ENCODE measurements at regions not wholly inside any gene's neighbourhood (a gene's known extent, or its start where the extent isn't known, plus 50 kb on each side); places are given as distances from the start of the nearest gene placed in this dataset.

GRCh38 chr11:45436966-45437365 lies 150.8 kb upstream of the SYT13 start:
- no peak for DNase-seq (ENCODE audit: low spot score)

- DNase-seq (ENCODE audit: low spot score) = no peak
Observed at GRCh38 chr11:45436118-45436517, 150.0 kb upstream of the SYT13 start.

- DNase-seq (ENCODE audit: low spot score) = no peak
Observed at GRCh38 chr11:45435706-45436105, 149.6 kb upstream of the SYT13 start.

GRCh38 chr11:45432910-45433309 lies 146.8 kb upstream of the SYT13 start:
- DNase-seq (ENCODE audit: low spot score) = no peak

- DNase-seq (ENCODE audit: low spot score) = no peak
Observed at GRCh38 chr11:45432100-45432499, 146.0 kb upstream of the SYT13 start.

- DNase-seq (ENCODE audit: low spot score) = no peak
Observed at GRCh38 chr11:45431046-45432018, 145.2 kb upstream of the SYT13 start.

GRCh38 chr11:45430361-45430760 lies 144.2 kb upstream of the SYT13 start:
- no peak for DNase-seq (ENCODE audit: low spot score)

GRCh38 chr11:45429719-45430118 lies 143.6 kb upstream of the SYT13 start:
- DNase-seq (ENCODE audit: low spot score) = no peak

- DNase-seq (ENCODE audit: low spot score) = no peak
Observed at GRCh38 chr11:45428541-45429230, 142.5 kb upstream of the SYT13 start.

GRCh38 chr11:45428116-45428515 lies 142.0 kb upstream of the SYT13 start:
- no peak for DNase-seq (ENCODE audit: low spot score)

- DNase-seq (ENCODE audit: low spot score) = no peak
Observed at GRCh38 chr11:45424411-45425180, 138.5 kb upstream of the SYT13 start.

- no peak for DNase-seq (ENCODE audit: low spot score)
Observed at GRCh38 chr11:45423475-45424120, 137.5 kb upstream of the SYT13 start.

GRCh38 chr11:45423036-45423435 lies 136.9 kb upstream of the SYT13 start:
- DNase-seq (ENCODE audit: low spot score) = no peak

GRCh38 chr11:45414088-45414487 lies 127.9 kb upstream of the SYT13 start:
- DNase-seq (ENCODE audit: low spot score) = no peak

- DNase-seq (ENCODE audit: low spot score) = peak; percentile 20
Observed at GRCh38 chr11:45413156-45413858, 127.2 kb upstream of the SYT13 start.

- DNase-seq (ENCODE audit: low spot score) = no peak
Observed at GRCh38 chr11:45412521-45412920, 126.4 kb upstream of the SYT13 start.

GRCh38 chr11:45412051-45412471 lies 125.9 kb upstream of the SYT13 start:
- DNase-seq (ENCODE audit: low spot score) = no peak

GRCh38 chr11:45411228-45411946 lies 125.2 kb upstream of the SYT13 start:
- no peak for DNase-seq (ENCODE audit: low spot score)

- DNase-seq (ENCODE audit: low spot score) = no peak
Observed at GRCh38 chr11:45410391-45411227, 124.5 kb upstream of the SYT13 start.

GRCh38 chr11:45409587-45409986 lies 123.4 kb upstream of the SYT13 start:
- DNase-seq (ENCODE audit: low spot score) = no peak
